GM19043 (cell line): ENCODE measurements at regions not wholly inside any gene's neighbourhood (a gene's known extent, or its start where the extent isn't known, plus 50 kb on each side); places are given as distances from the start of the nearest gene placed in this dataset.
A peak's percentile ranks its signal among the peaks of the same experiment; 100 is the strongest.
"Not testable (repeated sequence)": the region's sequence is repeated elsewhere in the genome, so short reads cannot be mapped to it uniquely, and the experiment has no call there.

Experiments
- ATAC-seq: cut with Tn5 transposase; IDR thresholded peaks from one replicate; pipeline ENCODE4 v1.9.1; 2021; ENCODE audit warnings: low read depth; ENCODE audit not compliant: unreplicated experiment

- ATAC-seq = no peak
Measured at GRCh38 chr4:57945298-57945697, 835.1 kb upstream of the IGFBP7 start.

GRCh38 chr4:57943682-57944081 is 833.5 kb upstream of the IGFBP7 start:
- ATAC-seq = no peak

- ATAC-seq = not testable (repeated sequence)
Measured at GRCh38 chr4:57937326-57937725, 827.1 kb upstream of the IGFBP7 start.

GRCh38 chr4:57926311-57926710 is 816.1 kb upstream of the IGFBP7 start:
- ATAC-seq = no peak

GRCh38 chr4:57924951-57925350 is 814.8 kb upstream of the IGFBP7 start:
- no peak for ATAC-seq

GRCh38 chr4:57916479-57916878 is 806.3 kb upstream of the IGFBP7 start:
- no peak for ATAC-seq

- no peak for ATAC-seq
Measured at GRCh38 chr4:57911203-57911602, 801.0 kb upstream of the IGFBP7 start.

GRCh38 chr4:57910151-57910550 is 800.0 kb upstream of the IGFBP7 start:
- ATAC-seq = no peak

GRCh38 chr4:57905965-57906364 is 795.8 kb upstream of the IGFBP7 start:
- no peak for ATAC-seq

GRCh38 chr4:57877047-57877458 is 766.9 kb upstream of the IGFBP7 start:
- ATAC-seq = no peak

- ATAC-seq = no peak
Measured at GRCh38 chr4:57875829-57876392, 765.7 kb upstream of the IGFBP7 start.

- ATAC-seq = no peak
Measured at GRCh38 chr4:57866468-57867171, 756.4 kb upstream of the IGFBP7 start.

- ATAC-seq = peak; percentile 88
Measured at GRCh38 chr4:57865264-57865663, 755.1 kb upstream of the IGFBP7 start.

GRCh38 chr4:57854748-57855147 is 744.6 kb upstream of the IGFBP7 start:
- peak; percentile 74 for ATAC-seq

GRCh38 chr4:57850141-57850540 is 740.0 kb upstream of the IGFBP7 start:
- no peak for ATAC-seq

- ATAC-seq = no peak
Measured at GRCh38 chr4:57832083-57832482, 721.9 kb upstream of the IGFBP7 start.

- ATAC-seq = no peak
Measured at GRCh38 chr4:57789666-57790065, 679.5 kb upstream of the IGFBP7 start.

- ATAC-seq = no peak
Measured at GRCh38 chr4:57777876-57778275, 667.7 kb upstream of the IGFBP7 start.

GRCh38 chr4:57774681-57775080 is 664.5 kb upstream of the IGFBP7 start:
- ATAC-seq = no peak

- no peak for ATAC-seq
Measured at GRCh38 chr4:57774171-57774570, 664.0 kb upstream of the IGFBP7 start.

GRCh38 chr4:57766341-57766740 is 656.2 kb upstream of the IGFBP7 start:
- no peak for ATAC-seq

GRCh38 chr4:57764856-57765255 is 654.7 kb upstream of the IGFBP7 start:
- ATAC-seq = no peak
